Astrocyte of the cerebellum (primary cell): ENCODE measurements at regions not wholly inside any gene's neighbourhood (a gene's known extent, or its start where the extent isn't known, plus 50 kb on each side); places are given as distances from the start of the nearest gene placed in this dataset.
A peak's percentile ranks its signal among the peaks of the same experiment; 100 is the strongest.

Experiments used
- DNase-seq: peaks from one replicate; pipeline ENCODE4 v3.0.0-alpha.2; 2011; ENCODE audit warnings: low read depth
- H3K4me3 ChIP-seq: 2 replicates; pipeline ENCODE4 v1.5.1; 2011; ENCODE audit warnings: mild to moderate bottlenecking, low read depth, low read length, moderate library complexity
- CTCF ChIP-seq: IDR thresholded peaks from 2 replicates; pipeline ENCODE4 v1.5.1; 2012; ENCODE audit warnings: low read length, low read depth, moderate library complexity, mild to moderate bottlenecking; ENCODE audit errors: missing control alignments
- in situ Hi-C: cut with HindIII; loops from 2 replicates; pipeline ENCODE4 v1.10.0; 2017; ENCODE audit warnings: low sequenced_read_pairs

- DNase-seq: no peak
- no peak overlapping the region for H3K4me3 ChIP-seq
- in situ Hi-C loops: no loop called here
- no peak for TF ChIP-seq CTCF
Observed at GRCh38 chr2:52308156-52308555, 1276.2 kb upstream of the NRXN1 start.

DNA sequence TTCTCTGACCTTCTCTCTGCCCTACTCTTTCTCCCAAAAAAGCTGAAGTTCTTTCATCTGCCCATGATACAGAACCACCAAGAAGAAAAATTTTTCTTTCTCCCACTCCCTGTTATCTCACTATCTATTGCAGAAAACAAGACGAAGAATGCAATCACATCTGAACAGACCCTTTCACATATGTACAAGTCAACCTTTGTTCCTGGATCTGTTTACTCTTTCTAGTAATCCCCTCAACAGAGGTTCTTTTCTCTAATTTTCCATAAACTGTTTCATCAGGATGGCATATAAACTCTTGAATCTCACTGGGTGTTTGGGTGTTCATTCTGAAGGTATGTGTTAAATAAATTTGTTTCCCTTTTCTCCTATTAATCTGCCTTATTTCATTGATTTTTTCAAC is 1262.7 kb upstream of the NRXN1 start:
- no peak for DNase-seq
- H3K4me3 ChIP-seq: no peak overlapping the region
- in situ Hi-C loops: no loop called here
- TF ChIP-seq CTCF: no peak

DNA sequence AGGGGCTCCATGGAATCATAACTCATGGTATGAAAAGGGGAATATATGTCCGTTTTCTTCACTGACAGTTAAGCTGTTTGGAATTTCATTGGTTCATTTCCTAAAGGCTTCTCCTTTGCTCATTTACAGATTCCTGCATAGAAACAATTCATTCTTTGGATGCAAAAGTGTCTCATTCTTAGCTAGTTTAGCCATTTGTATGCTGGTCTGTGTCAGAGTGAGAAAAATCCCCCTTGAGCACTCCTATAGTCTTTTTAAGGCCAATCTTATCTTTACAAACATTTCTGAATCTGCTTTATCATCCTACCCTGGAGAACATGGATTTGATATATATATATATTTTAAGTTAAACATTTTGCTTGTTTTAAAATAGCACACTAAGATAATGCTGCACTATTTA is 1260.9 kb upstream of the NRXN1 start:
- in situ Hi-C loops: no loop called here
- H3K4me3 ChIP-seq: no peak overlapping the region
- no peak for DNase-seq
- TF ChIP-seq CTCF: no peak

GRCh38 chr2:52289741-52290140 is 1257.8 kb upstream of the NRXN1 start:
- H3K4me3 ChIP-seq: no peak overlapping the region
- in situ Hi-C loops: no loop called here
- TF ChIP-seq CTCF: no peak
- no peak for DNase-seq

- no peak overlapping the region for H3K4me3 ChIP-seq
- DNase-seq: no peak
- in situ Hi-C loops: no loop called here
- no peak for TF ChIP-seq CTCF
Observed at GRCh38 chr2:52288596-52288995, 1256.7 kb upstream of the NRXN1 start.

GRCh38 chr2:52269696-52270485 is 1238.0 kb upstream of the NRXN1 start:
- no peak overlapping the region for H3K4me3 ChIP-seq
- in situ Hi-C loops: no loop called here
- peak; percentile 13 for DNase-seq
- no peak for TF ChIP-seq CTCF

GRCh38 chr2:52264911-52265310 is 1233.0 kb upstream of the NRXN1 start:
- in situ Hi-C loops: no loop called here
- no peak overlapping the region for H3K4me3 ChIP-seq
- DNase-seq: no peak
- TF ChIP-seq CTCF: no peak
